GM19468 (cell line): ENCODE measurements at regions not wholly inside any gene's neighbourhood (a gene's known extent, or its start where the extent isn't known, plus 50 kb on each side); places are given as distances from the start of the nearest gene placed in this dataset.

Experiments
- ATAC-seq: cut with Tn5 transposase; IDR thresholded peaks from one replicate; pipeline ENCODE4 v1.9.1; 2021; ENCODE audit warnings: mild to moderate bottlenecking, moderate library complexity, moderate number of reproducible peaks; ENCODE audit not compliant: unreplicated experiment; ENCODE audit errors: extremely low read depth

DNA sequence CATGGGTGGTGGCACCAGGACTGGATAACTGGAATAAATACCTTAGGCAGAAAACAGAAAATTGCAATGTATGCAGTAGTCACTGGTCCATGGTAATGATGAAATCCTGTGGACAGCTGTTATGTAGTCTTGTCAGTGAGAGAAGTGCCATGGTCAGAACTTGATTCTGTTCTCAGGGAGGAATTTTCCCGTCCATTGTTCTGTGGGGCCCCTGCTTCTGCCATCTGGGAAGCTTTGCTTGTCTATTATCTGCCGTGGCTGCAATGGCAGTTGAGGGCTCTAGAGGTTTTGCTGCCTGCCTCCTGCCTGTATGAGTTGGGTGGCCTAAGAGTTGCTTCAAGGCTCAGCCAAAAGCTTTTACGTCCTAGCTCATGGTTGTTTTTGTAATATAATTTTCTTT is 126.8 kb upstream of the SLC35B3 start:
- ATAC-seq = no peak

DNA sequence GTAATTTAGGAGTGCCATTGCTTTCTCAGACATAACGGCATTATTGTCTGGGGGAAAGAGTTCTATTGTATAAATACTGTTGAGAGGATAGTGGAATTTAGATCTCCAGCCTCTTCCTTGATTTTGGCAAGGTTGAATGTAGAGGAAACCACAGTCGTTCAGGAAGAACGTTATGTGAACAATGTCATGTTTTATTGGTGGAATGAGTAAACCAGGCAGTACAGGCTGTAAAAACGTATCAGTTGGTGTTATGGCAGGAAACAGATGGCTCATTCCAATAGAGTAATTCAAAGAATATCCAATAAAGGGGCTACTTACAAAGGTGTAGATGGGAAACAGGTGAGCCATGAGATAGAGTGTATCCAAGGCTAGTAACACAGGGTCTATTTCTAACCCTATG is 123.6 kb upstream of the SLC35B3 start:
- ATAC-seq = no peak

DNA sequence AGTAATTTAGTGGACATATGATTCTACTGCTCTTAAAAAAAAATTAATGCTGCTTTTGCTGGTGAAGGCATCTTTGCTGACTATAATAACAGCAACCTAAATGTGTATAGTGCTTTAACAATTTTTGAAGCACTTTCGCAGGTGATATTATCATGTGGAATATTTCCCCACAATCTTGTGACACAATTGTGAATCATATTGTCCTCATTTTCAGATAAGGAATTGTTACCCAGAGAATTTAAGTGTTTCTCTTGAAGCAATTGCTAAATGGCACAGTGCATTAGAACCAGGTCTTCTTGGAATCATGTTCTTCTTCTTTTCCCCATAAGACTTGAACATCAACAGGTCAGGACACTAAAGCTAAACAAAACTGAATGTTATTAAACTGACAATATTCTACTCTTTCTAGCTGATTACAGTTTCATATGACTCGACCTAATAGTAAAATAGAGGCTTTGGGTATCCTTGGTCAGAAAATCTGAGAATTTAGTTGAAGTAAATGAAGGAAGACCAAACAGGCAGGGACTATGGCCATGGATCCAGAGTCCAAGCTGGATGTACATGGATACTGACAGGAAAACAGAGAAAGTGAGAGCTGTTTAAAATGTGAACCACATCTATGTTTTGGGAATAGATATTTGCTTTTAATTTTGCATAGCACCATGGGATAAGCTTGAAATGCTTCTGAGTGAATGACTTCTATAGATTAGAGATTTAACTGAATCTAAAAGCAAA is 121.8 kb upstream of the SLC35B3 start:
- no peak for ATAC-seq

DNA sequence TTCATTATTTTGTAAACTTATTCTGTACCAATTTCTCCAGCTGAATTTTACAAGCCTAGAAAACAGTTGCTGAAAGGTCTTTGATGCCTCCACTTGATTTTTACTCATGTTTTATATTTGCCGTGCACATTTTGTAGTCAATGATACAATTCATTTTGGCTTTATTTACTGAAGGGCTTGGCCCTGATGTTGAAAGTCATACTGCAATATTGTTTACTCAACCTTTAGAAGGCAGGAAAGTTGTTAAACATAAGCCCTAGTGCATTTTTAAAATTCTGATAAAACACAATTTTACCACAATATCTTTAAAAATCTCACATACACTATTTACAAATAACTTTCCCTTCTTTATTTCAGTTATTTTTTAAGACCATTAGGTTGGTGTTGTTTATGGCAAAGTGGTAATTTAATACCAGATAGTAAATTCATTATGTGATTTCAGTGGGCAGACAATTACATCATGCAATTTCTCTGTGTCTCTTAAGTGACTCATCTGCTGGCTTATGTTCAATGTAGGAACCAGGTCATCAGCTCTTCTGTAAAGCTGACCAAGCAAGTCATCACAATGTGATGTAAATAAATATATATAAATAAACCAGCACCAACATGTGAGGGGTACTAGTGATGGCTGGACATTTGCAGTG is 121.1 kb upstream of the SLC35B3 start:
- no peak for ATAC-seq

DNA sequence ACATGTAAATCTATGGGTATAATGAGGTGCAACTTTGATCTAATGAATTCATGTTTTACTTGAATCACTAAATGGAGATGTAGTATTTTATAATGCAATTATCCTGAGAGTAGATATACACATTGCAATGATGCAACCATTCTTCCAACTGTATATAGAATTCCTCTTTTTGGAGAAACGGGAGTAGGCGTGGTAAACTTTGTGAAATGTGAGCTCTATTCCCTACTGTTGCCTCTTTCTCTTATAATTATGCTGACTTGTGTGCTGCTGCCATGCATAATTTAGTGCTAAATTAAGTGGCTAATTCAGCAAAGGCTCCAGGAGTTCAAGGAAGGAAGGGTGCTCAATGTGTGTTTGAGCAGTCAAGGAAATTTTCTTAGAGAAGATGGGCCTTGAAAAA is 116.6 kb upstream of the SLC35B3 start:
- ATAC-seq = no peak

DNA sequence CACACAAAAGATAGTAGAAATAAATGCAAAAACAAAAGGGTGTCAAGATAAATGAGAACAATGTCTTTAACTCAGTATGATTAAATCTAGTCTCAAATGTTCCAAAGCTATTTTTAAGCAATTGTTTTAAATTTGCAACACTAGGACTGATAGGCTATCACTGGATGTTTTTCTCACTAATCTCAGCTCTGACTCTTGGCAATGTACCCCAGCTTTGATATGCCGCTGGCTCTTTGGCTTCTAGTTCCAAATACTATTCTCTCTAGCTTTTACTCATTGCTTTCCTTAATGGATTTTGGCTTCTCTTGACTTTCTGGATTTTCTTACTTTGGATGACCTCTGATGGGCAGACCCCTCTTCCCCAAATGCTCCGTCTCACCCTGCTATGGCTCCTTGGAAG is 116.0 kb upstream of the SLC35B3 start:
- no peak for ATAC-seq

DNA sequence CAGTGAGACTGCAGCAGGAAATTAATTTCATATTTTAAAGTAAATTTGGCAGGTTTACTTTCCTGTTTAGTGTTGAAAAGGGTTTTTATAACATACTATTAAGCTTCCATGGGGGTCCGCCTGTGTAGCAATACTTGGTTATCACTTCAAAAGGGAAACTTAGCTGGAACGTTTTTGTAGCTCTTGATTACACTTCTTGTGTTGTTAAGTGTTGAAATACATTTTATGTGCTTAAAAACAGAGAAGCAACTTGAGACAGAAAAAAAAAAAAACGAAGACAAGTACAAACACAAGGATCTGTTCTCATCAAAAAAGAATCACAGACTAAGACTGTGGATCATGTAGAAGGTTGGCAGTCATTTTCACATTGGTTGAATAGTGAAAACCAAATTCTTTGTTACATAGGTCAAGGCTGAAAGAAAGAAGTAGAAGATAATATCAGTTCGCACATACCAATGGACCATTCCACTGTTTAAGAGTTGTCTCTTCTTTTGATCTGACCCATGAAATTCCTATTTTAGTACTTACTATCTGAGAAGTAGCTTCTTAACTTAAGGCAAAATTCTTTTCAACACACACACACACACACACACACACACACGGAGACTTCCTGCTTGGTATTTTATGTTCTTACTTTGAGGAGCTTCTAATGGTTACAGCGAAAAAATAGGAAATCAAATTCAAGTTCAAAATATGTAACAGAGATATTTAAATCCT is 113.9 kb upstream of the SLC35B3 start:
- ATAC-seq = no peak

DNA sequence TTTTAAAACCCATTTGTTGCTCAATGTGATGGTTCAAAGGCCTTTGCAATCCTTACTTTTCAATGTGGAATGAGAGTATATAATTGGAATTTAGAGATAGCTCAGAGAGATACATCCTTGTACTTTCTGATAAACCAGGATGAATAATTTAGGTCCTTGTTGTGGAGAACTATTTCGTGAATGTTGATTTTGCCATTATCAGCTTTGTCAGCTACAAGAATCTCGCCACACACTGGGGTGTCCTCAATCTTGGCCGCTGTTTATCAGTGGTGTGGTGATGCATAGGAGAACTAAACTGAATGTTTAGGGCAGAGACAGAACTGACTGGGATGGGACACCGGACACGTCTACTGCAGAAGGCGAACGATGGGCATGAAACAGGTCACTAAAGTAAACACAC is 111.2 kb upstream of the SLC35B3 start:
- no peak for ATAC-seq

DNA sequence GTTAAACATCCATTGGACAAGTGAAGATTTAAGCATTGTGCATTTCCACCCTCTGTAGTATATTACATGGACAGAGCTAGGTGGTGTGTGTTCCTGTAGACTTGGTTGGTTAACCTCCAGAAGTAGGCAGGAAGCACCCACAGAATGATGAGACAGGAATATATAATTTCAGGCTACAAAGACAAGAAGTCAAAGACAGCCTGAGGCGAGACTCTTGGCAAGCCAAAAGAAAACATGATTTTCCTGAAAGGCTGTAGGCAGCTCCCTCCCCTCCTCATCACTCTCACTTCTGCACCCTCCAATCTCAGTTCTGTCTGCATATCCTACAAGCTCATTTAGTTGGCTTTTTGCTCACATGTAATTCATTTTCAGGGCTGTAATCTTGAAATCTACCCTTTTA is 110.0 kb upstream of the SLC35B3 start:
- no peak for ATAC-seq

DNA sequence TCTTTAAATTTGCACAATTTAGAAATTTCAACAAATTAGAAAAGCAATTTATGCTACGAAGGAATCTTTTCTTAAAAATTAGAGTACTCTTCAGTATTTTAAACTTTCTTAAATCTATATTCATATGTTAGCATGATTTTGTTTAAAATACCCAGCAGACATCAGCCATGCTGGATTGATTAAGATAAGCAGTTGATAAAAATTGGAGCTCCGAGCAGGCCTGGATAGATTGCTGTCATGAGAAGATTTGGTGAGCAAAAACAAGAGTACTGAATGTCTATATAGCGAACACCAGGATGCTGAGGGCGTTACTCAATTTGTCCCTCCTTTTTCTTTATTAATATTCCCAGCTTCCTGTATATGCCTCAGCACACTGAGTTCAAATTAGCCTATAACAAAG is 108.4 kb upstream of the SLC35B3 start:
- ATAC-seq = no peak

DNA sequence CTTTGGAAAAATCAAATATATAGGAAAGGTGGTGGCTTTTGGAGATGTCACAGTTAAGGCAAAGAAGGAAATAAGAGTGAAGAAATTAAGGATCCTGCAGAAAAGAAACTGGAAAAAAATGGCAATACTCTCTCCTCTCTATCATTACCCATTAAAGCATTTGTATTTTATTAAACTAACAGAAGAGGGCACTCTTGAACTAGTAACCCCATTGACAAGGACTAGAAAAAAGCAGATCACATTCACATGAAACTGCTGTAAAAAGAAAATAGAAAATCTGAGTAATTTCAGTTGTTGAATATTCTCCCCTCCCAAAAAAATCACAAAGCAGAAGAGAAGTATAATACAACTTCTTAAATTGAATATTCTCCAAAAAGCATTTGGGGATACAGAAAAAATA is 104.1 kb upstream of the SLC35B3 start:
- no peak for ATAC-seq

DNA sequence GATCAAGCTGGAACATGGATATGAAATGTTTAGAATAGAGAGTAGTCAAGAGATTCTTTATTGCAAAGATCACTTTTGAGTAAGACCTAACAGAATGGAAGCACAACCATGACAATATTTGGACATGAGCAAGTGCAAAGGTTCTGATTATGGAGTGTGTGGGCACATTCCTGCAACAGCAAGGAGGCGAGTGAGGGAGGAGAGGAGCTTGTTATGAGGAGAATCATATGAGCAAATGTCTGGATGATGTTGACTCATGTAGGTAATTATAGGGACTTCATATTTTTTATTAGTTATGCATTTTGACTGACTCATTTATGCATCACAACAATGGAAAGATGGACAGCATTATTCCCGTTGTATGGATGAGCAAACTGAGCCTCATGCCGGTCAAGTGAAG is 100.8 kb upstream of the SLC35B3 start:
- ATAC-seq = no peak

DNA sequence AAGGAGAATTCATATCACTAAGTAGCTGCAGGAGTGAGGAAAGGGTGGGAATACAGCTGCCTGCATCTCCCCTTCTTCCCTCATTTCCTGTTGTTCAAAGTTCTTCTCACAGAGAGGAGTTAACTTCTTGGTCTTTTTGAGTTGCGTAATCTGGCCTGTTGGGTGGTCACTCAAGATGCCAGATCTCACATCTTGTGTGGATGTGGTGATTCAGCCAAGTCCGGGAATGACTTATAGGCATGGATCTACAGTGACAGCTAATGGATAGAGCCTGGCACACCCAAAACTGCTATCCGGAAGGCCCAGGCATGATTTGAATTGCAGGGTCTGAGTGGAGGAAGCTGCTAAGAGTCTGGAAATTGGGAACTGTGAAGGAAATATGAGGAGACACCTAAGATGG is 100.2 kb upstream of the SLC35B3 start:
- ATAC-seq = no peak

DNA sequence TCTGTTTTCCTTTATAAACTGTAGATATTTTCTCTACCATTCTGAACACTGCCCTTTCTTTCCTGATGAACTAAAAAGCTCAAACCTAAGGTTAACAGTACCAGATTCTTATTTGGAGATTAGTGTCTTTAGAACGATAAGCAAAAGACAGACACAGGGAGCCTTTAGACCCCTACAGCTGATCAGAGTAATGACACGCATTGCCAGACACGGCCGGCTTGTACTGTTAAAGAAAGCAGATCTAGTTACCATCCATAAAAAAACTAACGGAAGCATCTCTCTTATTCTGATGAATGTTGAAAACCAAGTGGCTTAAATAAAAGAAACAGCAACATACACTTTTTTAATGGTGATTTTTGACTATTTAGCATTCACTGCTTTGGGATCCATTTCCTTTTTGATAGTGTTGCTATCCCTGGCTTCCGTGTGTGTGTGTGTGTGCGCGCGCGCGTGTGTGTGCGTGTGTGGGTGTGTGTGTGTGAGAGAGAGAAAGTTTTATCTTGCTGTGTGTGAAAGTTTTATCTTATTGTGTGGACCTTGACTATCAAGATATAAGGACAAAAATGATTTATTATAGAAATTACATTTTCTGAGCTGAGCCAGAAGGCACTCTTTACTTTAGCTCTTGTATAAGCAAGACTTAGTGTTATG is 95.6 kb upstream of the SLC35B3 start:
- no peak for ATAC-seq

DNA sequence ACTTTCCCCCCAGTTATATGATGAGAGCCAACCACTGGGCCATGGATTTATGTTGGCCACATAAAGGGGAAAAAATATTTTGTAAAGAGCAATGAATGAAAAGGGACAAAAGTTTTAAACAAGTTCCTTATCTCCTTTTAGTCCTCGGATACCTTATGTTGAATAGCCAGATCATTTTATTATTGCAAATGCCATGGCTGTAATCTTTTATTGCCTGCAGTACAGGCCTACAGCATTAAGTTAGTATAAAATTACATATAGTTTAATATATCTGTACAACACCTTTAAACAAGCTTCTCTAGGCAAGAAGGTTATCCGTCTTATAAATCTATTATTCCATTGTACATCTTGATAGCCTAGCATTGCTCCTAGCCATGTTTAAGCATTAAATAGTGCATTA is 93.9 kb upstream of the SLC35B3 start:
- no peak for ATAC-seq

DNA sequence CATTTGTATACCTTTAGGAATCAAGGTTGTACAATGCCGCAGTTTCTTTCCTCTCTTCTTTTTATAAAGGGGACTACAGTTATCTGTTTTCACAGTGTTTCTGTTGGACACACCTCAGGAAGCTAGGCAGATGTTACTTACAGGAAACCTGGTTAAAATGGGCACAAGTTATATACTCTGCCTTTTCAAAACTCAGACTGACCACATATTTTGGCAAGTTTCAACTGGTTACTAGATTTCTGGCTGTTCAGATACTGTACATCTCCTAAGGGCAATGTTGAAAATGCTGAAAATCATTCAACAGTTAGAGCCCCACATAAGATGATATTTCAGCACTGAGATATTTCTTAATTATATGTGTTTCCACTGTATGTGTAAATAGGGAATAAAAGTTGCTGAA is 92.5 kb upstream of the SLC35B3 start:
- ATAC-seq = no peak

DNA sequence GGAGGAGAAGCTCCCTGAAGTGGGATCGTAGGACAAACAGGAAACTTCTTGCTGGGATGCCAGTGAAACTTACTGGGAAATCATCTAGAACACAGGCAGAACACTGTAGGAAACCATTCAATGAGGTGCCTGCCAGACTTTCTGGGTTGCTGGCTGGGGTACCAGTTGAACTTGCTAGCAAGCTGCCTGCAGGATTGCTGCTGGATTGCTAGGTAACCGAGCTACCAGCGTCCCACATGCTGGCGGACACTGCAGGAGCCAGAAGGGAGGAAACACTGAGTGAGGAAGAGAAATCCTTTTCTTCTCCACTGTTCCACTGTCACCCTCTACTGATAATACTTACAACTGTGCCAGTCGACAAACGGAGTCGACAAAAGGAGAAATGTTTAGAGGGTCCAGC is 91.3 kb upstream of the SLC35B3 start:
- no peak for ATAC-seq

DNA sequence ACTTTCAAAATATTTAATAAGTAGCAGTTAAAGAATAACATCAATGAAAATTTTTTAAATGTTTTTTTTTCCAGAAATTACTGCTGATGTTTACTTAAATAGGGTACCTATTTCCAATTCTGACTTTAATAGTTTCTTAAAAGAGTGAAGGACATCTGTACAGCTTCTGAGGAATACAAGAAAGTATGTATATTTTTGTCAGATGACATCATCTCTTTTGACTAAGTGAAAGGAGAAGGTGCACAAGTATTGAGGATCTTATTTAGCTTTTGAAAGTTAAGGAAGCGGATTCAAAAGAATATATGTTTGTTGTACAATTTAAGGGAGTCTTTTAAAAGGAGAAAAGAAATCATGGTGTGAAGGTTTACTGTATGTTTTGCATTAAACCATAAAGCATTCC is 90.0 kb upstream of the SLC35B3 start:
- no peak for ATAC-seq

DNA sequence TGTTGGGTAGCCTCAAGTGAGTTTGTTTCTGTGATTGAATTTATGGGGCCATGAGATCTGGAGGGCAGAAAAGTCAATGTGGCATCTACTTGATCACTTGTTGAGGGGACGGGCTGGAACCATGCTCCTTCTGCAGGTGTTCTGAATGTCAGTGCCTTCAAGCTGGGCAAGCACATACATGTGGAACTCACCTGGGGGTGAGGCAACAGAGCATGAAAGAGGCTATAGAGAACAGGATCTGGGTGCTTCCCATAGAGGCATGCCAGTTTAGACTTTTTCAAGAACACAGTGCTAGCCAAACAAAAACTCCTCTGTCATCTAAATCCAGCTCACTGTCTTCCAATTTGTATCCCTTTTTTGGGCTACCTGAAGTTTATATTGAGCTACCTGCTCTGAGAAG is 77.8 kb upstream of the SLC35B3 start:
- no peak for ATAC-seq

DNA sequence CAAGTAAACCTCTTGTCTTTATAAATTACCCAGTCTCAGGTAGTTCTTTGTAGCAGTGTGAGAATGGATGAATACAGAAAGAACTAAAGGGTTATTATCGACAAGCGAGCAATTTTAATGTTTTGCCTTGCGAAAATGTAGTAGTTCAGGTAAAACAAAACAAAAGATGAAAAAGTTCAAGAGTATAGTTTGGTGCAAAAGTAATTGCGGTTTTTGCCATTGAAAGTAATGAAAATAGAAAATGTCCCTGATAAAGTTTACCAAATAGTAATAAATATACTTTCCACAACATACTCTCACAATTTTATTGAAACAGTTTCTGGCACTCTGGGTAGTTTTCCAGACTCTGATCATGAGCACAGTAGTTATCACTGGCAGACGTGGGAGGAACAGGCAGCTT is 71.9 kb upstream of the SLC35B3 start:
- no peak for ATAC-seq

DNA sequence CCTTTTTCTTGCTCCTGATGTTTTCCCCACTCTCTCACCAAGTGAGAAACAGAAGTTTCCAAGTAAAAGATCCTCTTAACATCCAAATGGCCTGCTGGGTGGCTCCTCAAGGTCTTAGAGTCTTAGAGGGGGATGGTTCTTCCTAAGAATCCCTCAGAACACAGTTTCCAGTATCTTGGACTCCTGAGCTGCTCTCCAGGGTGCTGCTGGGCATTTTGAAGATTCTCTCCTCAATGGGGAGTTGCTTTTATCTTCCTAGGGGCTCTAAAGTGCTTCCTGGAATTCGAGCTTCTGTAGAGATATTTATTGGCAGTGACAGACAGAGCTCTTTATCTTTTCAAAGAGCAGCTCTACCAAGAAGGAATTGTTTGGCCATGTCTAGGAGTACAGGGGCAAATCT is 70.8 kb upstream of the SLC35B3 start:
- no peak for ATAC-seq
